Retinal pigment epithelial cell (primary cell): ENCODE measurements at regions not wholly inside any gene's neighbourhood (a gene's known extent, or its start where the extent isn't known, plus 50 kb on each side); places are given as distances from the start of the nearest gene placed in this dataset.
"Not testable (repeated sequence)": the region's sequence is repeated elsewhere in the genome, so short reads cannot be mapped to it uniquely, and the experiment has no call there.

Experiments
- DNase-seq: peaks from one replicate; pipeline ENCODE4 v3.0.0-alpha.2; 2010; ENCODE audit warnings: low read depth
- H3K4me3 ChIP-seq: 2 replicates; pipeline ENCODE4 v1.5.1; 2011; ENCODE audit warnings: mild to moderate bottlenecking, low read length, control low read depth, moderate library complexity
- TF ChIP-seq, protein P1 (sequence below): conservative IDR thresholded peaks from 2 replicates; pipeline ENCODE4 v1.5.1; 2011; ENCODE audit warnings: low read depth, low read length, control low read depth, inconsistent platforms

DNA sequence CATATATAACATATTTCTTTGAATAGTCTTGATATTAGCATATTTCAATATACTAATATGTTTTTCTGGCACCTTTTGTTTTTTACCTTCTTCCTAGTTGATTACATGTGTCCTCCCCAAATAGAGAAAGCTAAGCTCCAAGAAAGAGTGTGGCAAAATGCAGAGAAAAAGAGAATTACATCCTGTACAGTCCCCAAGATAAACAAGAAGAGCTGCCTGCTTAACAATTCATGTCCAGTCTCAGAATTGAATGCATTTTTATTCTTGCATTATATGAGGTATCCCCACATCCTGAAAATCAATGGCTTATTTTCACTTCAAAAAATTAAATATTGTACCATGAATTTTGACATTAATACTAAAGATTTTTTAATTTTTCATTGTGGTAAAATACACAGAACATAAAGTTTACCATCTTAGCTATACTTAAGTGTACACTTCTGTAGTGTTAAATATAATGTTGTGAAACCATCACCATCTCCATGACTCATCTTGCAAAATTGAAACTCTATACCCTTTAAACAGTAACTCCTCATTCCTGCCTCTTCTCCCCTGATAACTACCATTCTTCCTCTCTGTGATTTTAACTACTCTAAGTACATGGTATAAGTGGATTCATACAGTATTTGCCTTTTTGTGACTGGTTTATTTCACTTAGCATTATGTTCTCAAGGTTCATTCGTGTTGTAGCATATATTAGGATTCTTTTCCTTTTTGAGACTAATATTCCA lies 490.3 kb downstream of the COL12A1 start:
- no peak for DNase-seq
- TF ChIP-seq, protein P1, sequence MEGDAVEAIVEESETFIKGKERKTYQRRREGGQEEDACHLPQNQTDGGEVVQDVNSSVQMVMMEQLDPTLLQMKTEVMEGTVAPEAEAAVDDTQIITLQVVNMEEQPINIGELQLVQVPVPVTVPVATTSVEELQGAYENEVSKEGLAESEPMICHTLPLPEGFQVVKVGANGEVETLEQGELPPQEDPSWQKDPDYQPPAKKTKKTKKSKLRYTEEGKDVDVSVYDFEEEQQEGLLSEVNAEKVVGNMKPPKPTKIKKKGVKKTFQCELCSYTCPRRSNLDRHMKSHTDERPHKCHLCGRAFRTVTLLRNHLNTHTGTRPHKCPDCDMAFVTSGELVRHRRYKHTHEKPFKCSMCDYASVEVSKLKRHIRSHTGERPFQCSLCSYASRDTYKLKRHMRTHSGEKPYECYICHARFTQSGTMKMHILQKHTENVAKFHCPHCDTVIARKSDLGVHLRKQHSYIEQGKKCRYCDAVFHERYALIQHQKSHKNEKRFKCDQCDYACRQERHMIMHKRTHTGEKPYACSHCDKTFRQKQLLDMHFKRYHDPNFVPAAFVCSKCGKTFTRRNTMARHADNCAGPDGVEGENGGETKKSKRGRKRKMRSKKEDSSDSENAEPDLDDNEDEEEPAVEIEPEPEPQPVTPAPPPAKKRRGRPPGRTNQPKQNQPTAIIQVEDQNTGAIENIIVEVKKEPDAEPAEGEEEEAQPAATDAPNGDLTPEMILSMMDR, result no peak
- H3K4me3 ChIP-seq, result no peak overlapping the region

DNA sequence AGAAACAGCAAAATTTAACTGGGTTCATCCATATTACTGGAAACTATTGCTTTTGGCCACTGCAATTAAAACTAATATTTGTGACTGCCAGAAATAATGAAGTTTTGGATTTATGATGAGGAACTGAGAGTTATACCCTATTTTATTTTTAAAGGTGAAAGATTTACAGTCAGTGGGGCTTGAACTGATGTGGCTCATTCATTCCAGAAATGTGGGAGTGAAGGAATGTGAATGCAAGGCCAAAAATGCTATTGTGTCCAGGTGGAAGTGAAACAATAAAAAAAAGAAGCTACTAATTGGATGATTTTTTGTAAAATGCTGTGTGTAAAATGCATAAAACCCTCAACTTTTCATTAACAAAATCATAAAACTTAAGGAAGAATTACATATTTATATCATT lies 491.9 kb downstream of the COL12A1 start:
- no peak overlapping the region for H3K4me3 ChIP-seq
- DNase-seq, result no peak

DNA sequence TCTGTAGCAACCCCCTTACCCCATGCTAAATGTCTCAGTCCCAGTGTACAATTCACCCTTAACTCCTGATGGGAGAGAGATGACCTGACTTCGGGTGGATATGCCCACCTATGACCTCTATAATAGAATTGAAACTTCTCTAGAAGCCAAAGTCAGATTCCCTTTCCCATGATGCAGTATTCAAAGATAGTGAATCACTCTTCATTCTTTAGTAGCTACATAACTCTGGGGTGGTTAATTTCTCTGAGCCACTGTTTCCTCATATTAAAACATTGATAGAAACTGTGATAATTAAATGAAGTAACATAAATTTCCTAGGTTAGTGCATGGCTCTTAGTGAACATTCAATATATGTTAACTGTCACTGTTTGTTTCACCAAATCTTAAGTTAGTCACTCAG lies 500.4 kb downstream of the COL12A1 start:
- no peak for DNase-seq
- TF ChIP-seq, protein P1, result no peak
- H3K4me3 ChIP-seq, result no peak overlapping the region

More for the DNA sequence above, 491.9 kb downstream of the COL12A1 start:
- TF ChIP-seq, protein P1, result no peak

DNA sequence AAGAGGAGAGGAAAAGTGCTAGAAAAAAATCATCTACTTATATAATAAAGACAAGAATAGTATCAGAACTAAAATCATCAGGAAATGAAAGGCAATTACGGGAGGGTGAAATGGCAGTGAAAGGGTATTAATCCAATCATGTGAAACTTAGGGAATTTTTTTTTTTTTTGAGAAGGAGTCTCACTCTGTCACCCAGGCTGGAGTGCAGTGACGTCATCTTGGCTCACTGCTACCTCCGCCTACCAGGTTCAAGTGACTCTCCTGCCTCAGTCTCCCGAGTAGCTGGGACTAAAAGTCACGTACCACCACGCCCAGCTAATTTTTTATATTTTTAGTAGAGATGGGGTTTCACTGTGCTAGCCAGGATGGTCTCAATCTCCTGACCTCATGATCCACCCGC lies 501.3 kb downstream of the COL12A1 start:
- not testable (repeated sequence) for DNase-seq, H3K4me3 ChIP-seq

DNA sequence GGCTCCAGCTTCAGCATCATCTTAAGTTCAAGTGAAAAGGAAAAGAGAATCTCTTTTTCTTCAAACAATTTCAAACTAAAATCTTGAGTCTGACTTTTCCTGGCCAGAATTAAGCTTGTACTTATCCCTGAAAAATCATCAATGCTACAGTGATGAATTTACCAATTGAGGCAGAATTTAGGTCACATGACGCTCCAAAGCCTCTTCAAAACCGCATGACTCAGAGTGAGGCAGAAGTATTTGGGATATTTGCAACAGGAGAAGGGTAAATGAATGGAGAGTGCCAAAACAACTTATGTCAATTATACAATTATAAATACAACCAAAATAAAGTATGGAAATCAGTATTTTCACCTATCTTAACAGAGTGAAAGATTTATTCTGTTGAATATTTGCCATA lies 515.5 kb downstream of the COL12A1 start:
- peak; percentile 20 for DNase-seq
- TF ChIP-seq, protein P1, result no peak
- H3K4me3 ChIP-seq, result no peak overlapping the region

DNA sequence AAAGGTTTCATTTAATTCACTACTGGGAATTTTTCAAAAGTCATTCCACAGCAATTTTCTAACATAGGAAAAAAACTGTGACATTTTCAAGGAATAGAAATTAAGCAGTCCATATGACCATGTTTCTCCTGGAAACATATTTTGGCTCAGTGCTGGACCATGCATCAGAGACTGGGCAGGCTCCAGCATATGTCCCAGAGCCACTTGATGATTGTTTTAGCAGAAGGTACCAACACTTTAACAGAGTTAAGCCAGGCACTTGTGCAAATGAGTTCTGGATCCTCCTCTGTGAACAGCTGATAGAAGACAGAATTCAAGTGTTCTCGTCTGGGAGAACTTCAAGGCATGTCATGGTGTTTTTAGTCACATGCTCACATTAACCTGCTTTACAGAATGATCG lies 516.3 kb downstream of the COL12A1 start:
- TF ChIP-seq, protein P1, result no peak
- H3K4me3 ChIP-seq, result no peak overlapping the region
- no peak for DNase-seq

DNA sequence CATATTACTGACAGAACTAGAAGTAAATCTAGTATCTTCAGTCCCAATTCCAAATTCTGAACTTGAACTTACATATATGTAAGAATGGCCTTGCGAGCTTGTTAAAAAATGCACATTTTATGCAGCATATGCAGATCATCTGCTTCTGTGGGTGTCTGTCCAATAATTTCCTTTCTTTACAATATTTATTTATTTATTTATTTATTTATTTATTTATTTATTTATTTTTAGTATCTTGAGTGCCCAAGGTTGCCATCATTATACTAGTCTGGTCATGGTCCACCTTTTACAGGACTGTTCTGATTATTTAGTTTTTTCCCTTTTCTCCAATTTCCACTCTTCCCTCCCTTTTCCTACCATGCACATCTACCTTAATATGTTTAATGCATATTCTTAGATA lies 528.4 kb downstream of the COL12A1 start:
- H3K4me3 ChIP-seq, result no peak overlapping the region
- TF ChIP-seq, protein P1, result no peak
- no peak for DNase-seq
